ENCODE measurements at regions not wholly inside any gene's neighbourhood (a gene's known extent, or its start where the extent isn't known, plus 50 kb on each side); places are given as distances from the start of the nearest gene placed in this dataset.

GRCh38 chr2:21393173-21393572, 269.4 kb downstream of the TDRD15 start:
- DNase-seq (no peak), ATAC-seq (ENCODE audit: insufficient read depth, low read depth) (no peak)
- Histone ChIP-seq H3K4me3 (ENCODE audit: low read depth in 1 of 2, low read length in 2 of 2) (no peak overlapping the region), H3K4me1 (ENCODE audit: insufficient read depth, low read length) (no peaks in the 10 kb centered on the region), H3K27me3 (ENCODE audit: insufficient read depth, low read length, poor library complexity) (no peaks in the 10 kb centered on the region), H3K9me3 (ENCODE audit: insufficient read depth, low read length, severe bottlenecking) (no peaks in the 10 kb centered on the region), H3K36me3 (ENCODE audit: insufficient read depth, low read length) (no peaks in the 10 kb centered on the region), H2AFZ (ENCODE audit: low read depth, low read length) (no peak overlapping the region), H4K20me1 (ENCODE audit: insufficient read depth, low read length) (no peaks in the 10 kb centered on the region), H3K4me2 (ENCODE audit: insufficient read depth, low read length) (no peak overlapping the region), H3K9ac (ENCODE audit: low read depth, low read length) (no peak overlapping the region), H3K27ac (ENCODE audit: low read length) (no peak overlapping the region), H3K79me2 (ENCODE audit: insufficient read depth, low read length) (no peaks in the 10 kb centered on the region)
- TF ChIP-seq EZH2 (IDR thresholded peaks at IDR 0.05; ENCODE audit: borderline replicate concordance, low read depth, low read length, severe bottlenecking) (no peak), CTCF (IDR thresholded peaks at IDR 0.05; ENCODE audit: borderline replicate concordance, extremely low read depth, low read length, poor library complexity, severe bottlenecking) (no peak)

GRCh38 chr2:21395366-21395765, 271.6 kb downstream of the TDRD15 start:
- Histone ChIP-seq H3K79me2 (ENCODE audit: insufficient read depth, low read length) (no peaks in the 10 kb centered on the region), H3K4me2 (ENCODE audit: insufficient read depth, low read length) (no peak overlapping the region), H3K27ac (ENCODE audit: low read length) (no peak overlapping the region), H3K9me3 (ENCODE audit: insufficient read depth, low read length, severe bottlenecking) (no peaks in the 10 kb centered on the region), H3K36me3 (ENCODE audit: insufficient read depth, low read length) (no peaks in the 10 kb centered on the region), H3K4me1 (ENCODE audit: insufficient read depth, low read length) (no peaks in the 10 kb centered on the region), H3K9ac (ENCODE audit: low read depth, low read length) (no peak overlapping the region), H4K20me1 (ENCODE audit: insufficient read depth, low read length) (no peaks in the 10 kb centered on the region), H3K27me3 (ENCODE audit: insufficient read depth, low read length, poor library complexity) (no peaks in the 10 kb centered on the region), H2AFZ (ENCODE audit: low read depth, low read length) (no peak overlapping the region), H3K4me3 (ENCODE audit: low read depth in 1 of 2, low read length in 2 of 2) (no peak overlapping the region)
- ATAC-seq (ENCODE audit: insufficient read depth, low read depth), result no peak
- no peak for TF ChIP-seq CTCF (IDR thresholded peaks at IDR 0.05; ENCODE audit: borderline replicate concordance, extremely low read depth, low read length, poor library complexity, severe bottlenecking)
- TF ChIP-seq EZH2 (IDR thresholded peaks at IDR 0.05; ENCODE audit: borderline replicate concordance, low read depth, low read length, severe bottlenecking), result no peak
- DNase-seq, result no peak

- H3K27me3 ChIP-seq (ENCODE audit: insufficient read depth, low read length, poor library complexity), result no peaks in the 10 kb centered on the region
- no peaks in the 10 kb centered on the region for H3K79me2 ChIP-seq (ENCODE audit: insufficient read depth, low read length)
- no peaks in the 10 kb centered on the region for H3K4me1 ChIP-seq (ENCODE audit: insufficient read depth, low read length)
- H3K27ac ChIP-seq (ENCODE audit: low read length), result no peak overlapping the region
- DNase-seq (no peak), ATAC-seq (ENCODE audit: insufficient read depth, low read depth) (no peak)
- no peaks in the 10 kb centered on the region for H3K9me3 ChIP-seq (ENCODE audit: insufficient read depth, low read length, severe bottlenecking)
- H3K4me3 ChIP-seq (ENCODE audit: low read depth in 1 of 2, low read length in 2 of 2), result no peak overlapping the region
- TF ChIP-seq EZH2 (IDR thresholded peaks at IDR 0.05; ENCODE audit: borderline replicate concordance, low read depth, low read length, severe bottlenecking) (no peak), CTCF (IDR thresholded peaks at IDR 0.05; ENCODE audit: borderline replicate concordance, extremely low read depth, low read length, poor library complexity, severe bottlenecking) (no peak)
- no peak overlapping the region for H3K9ac ChIP-seq (ENCODE audit: low read depth, low read length)
- H2AFZ ChIP-seq (ENCODE audit: low read depth, low read length), result no peak overlapping the region
- no peak overlapping the region for H3K4me2 ChIP-seq (ENCODE audit: insufficient read depth, low read length)
- no peaks in the 10 kb centered on the region for H3K36me3 ChIP-seq (ENCODE audit: insufficient read depth, low read length)
- H4K20me1 ChIP-seq (ENCODE audit: insufficient read depth, low read length), result no peaks in the 10 kb centered on the region
Observed at GRCh38 chr2:21396252-21396651, 272.5 kb downstream of the TDRD15 start.

All from DND-41 (cell line).